GM18909 (cell line): ENCODE measurements at regions not wholly inside any gene's neighbourhood (a gene's known extent, or its start where the extent isn't known, plus 50 kb on each side); places are given as distances from the start of the nearest gene placed in this dataset.
"Not testable (repeated sequence)": the region's sequence is repeated elsewhere in the genome, so short reads cannot be mapped to it uniquely, and the experiment has no call there.

Experiments used
- ATAC-seq: cut with Tn5 transposase; IDR thresholded peaks from one replicate; pipeline ENCODE4 v1.9.1; 2021; ENCODE audit warnings: mild to moderate bottlenecking; ENCODE audit not compliant: unreplicated experiment, poor library complexity

DNA sequence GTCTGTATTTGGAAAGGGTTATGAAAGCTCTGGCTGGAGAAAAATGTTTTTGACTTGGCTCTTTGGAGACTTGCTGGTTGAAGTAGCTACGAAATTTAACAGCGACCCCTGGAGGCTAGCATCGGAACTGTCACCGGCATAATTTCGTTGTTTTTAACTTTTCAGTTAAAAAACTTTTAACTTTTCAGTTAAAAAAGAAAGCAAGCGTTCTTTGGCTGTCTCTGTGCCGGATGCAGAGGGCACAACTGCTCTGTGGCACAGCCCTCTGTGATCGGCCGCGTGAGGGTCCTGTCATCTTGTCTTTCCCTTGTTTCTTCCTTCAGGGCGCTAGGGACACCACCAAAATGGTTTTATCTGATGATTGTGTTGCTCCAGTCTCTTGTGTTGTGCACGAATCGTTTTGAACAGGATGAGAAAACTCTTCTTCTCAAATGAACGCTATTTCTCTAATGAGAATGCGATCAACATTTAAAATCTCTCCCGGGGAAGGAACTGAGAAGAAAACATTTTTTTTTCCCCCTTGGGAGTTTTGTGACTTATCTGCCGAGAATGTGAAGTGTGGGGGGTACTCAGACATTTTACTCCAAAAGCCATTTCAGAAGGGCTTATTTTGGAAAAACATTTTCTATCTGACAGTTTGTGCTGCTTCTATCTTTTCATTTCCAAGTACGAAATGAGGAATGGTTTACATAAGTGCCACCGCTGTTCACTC lies 57.1 kb downstream of the ADCYAP1 start:
- no peak for ATAC-seq

DNA sequence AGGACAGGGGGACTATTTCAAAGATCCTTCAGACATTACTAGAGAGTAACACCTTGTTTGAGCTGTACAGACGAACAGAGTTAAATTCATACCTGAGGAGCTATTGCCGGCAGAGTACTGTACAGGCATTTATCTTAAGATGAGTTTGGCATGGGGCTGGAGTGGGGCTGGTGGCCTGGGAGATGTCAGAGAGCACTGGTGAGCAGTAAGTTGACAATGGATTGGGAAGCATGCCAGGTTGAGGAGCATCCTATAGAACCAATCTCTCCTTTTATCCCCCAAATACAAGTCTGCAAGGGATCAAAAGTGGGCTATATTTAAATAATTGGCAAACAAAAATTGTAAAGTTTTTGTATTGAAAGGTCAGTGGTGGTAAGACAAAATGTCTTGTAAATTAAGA lies 58.6 kb downstream of the ADCYAP1 start:
- no peak for ATAC-seq

- ATAC-seq: no peak
These were observed 61.5 kb downstream of the ADCYAP1 start for GRCh38 chr18:965921-966758.

DNA sequence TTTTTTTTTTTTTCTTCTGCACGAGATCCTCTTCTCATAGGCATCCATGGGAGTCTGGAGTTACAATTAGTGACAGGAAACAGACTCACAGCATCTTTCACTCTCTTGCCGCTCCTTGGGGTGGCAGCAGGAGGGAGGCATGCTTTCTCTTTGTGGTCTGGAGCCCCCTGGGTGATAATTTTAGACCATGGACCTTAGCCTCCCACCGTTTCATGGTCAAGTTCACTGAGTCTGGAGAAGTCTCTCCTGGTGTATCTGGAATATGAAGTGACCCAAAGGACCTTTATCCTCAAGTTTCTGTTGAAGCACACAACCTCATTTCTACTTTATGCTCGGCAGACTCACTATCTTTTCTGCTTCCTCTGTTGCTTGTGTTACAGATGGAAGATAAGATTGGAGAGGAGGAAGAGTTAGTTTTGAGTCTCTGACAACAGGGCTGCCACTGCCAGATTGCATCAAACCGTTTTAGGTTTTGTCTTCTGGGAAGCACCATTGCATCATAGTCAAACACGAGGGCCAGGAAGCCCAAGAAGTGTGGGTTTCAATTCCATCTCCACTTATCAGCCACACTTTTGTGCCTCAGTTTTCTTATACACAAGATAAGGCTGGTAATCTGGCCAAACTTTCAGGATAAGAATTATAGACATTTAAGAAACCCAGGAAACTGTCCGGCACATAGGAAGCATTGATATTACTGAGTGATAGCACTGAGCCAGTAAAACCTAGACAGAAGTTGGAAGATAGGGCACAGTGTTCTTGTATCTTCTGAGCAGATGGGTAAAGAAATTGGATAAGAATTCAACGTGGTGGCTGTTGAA lies 62.3 kb downstream of the ADCYAP1 start:
- no peak for ATAC-seq

GRCh38 chr18:968910-969309 lies 64.2 kb downstream of the ADCYAP1 start:
- not testable (repeated sequence) for ATAC-seq

GRCh38 chr18:969311-969710 lies 64.6 kb downstream of the ADCYAP1 start:
- not testable (repeated sequence) for ATAC-seq

GRCh38 chr18:974606-975005 lies 69.9 kb downstream of the ADCYAP1 start:
- ATAC-seq: not testable (repeated sequence)

DNA sequence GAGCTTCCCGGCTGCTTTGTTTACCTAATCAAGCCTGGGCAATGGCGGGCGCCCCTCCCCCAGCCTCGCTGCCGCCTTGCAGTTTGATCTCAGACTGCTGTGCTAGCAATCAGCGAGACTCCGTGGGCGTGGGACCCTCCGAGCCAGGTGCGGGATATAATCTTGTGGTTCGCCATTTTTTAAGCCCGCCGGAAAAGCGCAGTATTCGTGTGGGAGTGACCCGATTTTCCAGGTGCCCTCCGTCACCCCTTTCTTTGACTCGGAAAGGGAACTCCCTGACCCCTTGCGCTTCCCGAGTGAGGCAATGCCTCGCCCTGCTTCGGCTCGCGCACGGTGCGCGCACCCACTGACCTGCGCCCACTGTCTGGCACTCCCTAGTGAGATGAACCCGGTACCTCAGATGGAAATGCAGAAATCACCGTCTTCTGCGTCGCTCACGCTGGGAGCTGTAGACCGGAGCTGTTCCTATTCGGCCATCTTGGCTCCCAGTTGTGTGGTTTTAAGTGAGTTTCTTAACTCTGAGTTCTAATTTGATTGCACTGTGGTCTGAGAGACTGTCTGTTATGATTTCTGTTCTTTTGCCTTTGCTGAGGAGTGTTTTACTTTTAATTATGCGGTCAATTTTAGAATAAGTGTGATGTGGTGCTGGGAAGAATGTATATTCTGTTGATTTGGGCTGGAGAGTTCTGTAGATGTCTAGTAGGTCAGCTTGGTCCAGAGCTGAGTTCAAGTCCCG lies 71.9 kb downstream of the ADCYAP1 start:
- not testable (repeated sequence) for ATAC-seq

DNA sequence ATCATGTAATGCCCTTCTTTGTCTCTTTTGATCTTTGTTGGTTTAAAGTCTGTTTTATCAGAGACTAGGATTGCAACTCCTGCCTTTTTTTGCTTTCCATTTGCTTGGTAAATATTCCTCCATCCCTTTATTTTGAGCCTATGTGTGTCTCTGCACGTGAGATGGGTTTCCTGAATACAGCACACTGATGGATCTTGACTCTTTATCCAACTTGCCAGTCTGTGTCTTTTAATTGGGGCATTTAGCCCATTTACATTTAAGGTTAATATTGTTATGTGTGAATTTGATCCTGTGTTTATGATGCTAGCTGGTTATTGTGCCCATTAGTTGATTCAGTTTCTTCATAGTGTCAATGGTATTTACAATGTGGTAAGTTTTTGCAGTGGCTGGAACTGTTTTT lies 72.7 kb downstream of the ADCYAP1 start:
- ATAC-seq: not testable (repeated sequence)

DNA sequence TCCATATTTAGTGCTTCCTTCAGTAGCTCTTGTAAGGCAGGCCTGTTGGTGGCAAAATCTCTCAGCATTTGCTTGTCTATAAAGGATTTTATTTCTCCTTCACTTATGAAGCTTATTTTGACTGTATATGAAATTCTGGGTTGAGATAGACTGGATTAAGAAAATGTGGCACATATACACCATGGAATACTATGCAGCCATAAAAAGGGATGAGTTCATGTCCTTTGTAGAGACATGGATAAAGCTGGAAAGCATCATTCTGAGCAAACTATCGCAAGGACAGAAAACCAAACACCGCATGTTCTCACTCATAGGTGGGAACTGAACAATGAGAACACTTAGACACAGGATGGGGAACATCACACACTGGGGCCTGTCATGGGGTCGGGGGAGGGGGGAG lies 73.1 kb downstream of the ADCYAP1 start:
- not testable (repeated sequence) for ATAC-seq

- no peak for ATAC-seq
These were observed 75.9 kb downstream of the ADCYAP1 start for GRCh38 chr18:980586-980985.

DNA sequence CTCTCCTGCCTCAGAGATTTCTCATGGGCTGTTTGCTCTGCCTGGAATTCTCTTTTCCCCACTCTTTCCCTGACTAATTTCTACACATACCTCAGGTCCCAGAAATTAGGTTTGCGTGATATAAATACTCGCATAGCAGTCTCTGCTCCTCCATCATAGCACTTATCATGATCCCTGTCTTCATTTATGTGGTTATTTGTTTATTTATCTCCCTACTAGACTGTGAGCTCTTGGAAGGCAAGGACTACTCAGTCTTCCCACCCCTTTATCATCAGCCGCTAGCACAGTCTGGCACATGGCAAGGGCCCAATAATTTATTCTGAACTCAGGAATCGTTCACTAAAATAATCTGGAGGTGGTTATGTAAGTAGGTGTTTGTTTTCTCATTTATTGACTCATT lies 79.3 kb downstream of the ADCYAP1 start:
- no peak for ATAC-seq

- no peak for ATAC-seq
These were observed 80.6 kb downstream of the ADCYAP1 start for GRCh38 chr18:985212-985661.

DNA sequence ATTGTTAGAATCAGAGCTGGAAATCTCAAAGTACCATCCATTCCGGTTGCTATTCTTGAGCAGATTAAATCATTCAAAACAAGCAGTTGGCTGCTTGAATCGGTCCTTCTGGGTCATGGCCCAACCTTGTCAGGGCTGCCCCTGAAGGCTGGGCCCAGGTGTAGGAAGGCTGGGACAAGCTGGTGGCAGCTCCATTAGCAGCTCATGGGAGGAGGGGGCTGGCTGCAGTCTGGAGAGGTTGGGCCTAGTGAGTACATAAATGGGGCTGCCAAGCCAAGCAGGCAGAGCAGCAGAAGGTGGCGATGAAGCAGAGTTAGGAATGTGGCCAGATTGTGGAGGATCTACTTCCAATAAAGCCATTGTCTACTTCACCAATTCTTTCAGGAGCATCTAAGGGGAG lies 81.4 kb downstream of the ADCYAP1 start:
- ATAC-seq: no peak

DNA sequence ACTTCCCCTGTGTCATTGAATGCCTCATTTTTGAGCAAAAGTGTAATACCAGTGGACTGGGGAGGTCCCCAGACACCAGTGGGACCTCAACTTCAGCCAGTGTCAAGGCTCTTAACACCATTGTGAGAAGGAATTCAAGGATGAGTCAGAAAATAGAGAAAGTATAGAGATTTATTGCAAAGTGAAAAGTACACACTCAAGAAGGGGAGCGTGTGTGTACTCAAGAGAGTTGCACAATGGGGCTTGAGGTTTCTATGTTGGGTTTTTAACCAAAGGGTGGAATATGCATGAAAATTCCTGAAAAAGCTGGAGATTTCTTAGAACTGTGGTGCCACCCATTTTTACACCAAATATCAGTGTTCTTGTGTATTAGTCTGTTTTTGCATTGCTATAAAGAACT lies 81.9 kb downstream of the ADCYAP1 start:
- no peak for ATAC-seq

DNA sequence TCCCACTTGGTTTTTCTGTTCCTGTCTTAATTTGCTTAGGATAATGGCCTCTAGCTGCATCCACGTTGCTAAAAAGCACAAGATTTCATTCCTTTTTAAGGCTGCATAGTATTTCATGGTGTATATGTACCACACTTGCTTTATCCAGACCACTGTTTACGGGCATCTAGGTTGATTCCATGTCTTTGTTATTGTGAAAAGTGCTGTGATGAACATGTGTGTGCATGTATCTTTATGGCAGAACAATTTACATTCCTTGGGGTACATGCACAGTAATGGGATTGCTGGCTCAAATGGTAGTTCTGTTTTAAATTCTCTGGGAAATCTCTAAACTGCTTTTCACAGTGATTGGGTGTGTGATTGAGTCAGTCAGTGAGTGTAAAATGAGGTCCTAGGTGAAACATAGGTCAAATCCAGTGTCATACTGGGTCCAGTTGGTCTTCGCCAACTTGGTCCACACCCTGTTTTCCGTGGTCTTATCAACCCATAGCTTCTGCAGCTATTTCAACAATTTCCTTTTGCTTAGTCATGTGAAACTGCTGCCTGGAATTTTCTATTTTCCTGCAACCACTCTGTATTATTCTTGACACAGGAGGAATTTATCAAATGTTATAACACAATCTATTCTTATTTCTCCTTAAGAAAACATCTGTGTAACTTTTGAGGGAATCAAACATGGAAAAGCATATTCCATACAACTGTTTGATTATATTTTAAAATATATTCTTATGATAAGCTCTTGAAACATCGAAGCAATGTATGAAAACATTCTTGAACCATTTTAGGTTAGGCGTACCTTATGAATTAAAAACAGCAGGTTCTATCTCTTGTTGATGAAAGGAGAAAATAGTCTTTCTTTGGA lies 82.9 kb downstream of the ADCYAP1 start:
- ATAC-seq: no peak

- ATAC-seq: no peak
These were observed 84.8 kb downstream of the ADCYAP1 start for GRCh38 chr18:989425-989824.

DNA sequence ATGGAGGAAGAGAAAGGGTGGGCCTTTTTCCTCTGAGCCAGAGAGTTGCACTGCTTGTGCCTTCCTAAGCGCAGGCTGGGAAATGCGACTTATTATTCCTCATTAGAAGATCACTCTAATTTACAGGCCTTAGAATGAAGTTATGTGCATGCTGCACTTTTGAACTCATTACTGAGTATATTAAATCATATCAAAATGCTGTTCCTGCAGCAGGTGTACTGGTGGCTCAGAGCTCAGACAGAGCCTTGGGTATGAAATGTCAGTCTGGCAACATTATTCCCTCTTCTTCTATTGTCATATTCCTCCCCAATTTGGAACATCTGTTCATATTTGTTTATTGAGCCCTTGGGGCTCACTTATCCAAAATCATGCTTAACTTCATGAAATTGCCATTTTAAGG lies 85.5 kb downstream of the ADCYAP1 start:
- ATAC-seq: no peak

GRCh38 chr18:991441-991840 lies 86.8 kb downstream of the ADCYAP1 start:
- ATAC-seq: no peak
